RWPE1 (cell line): ENCODE measurements at regions not wholly inside any gene's neighbourhood (a gene's known extent, or its start where the extent isn't known, plus 50 kb on each side); places are given as distances from the start of the nearest gene placed in this dataset.

ENCODE experiments used
- CTCF ChIA-PET: fragments of 350-600 bp; sonication (Branson Sonifier 250); formaldehyde crosslinking; extraction: SDS; loops from one replicate; lab custom pipeline; 2021; lab: Yijun Ruan, JAX
- POLR2A ChIA-PET: fragments of 400-600 bp; formaldehyde crosslinking; extraction: SDS; loops from one replicate; lab custom pipeline; 2020; ENCODE audit warnings: antibody characterized with exemption; ENCODE audit not compliant: low non-redundant PET; lab: Yijun Ruan, JAX
- DNase-seq: peaks from one replicate; pipeline ENCODE4 v3.0.0; 2012; ENCODE audit warnings: low spot score
- H3K27ac ChIP-seq: fragments of 450-650 bp; 2 replicates; pipeline ENCODE4 v1.5.1; 2017
- CTCF ChIP-seq: fragments of 450-650 bp; conservative IDR thresholded peaks from 2 replicates; pipeline ENCODE4 v1.5.1; 2017; ENCODE audit warnings: low read depth, mild to moderate bottlenecking

GRCh38 chr12:25876383-25877045 is 82.0 kb upstream of the RASSF8 start:
- no peak for DNase-seq
- no peak for TF ChIP-seq CTCF
- no peak overlapping the region for H3K27ac ChIP-seq
- ChIA-PET CTCF (no interaction called here), POLR2A (no interaction called here)

- CTCF ChIA-PET = no interaction called here
- H3K27ac ChIP-seq = no peak overlapping the region
- POLR2A ChIA-PET = no interaction called here
- no peak for TF ChIP-seq CTCF
- no peak for DNase-seq
Observed at GRCh38 chr12:25877446-25877845, 81.0 kb upstream of the RASSF8 start.

GRCh38 chr12:25882266-25882665 is 76.2 kb upstream of the RASSF8 start:
- ChIA-PET POLR2A (no interaction called here), CTCF (no interaction called here)
- H3K27ac ChIP-seq = no peak overlapping the region
- no peak for TF ChIP-seq CTCF
- no peak for DNase-seq

- ChIA-PET POLR2A (no interaction called here), CTCF (interaction anchor here (1.0 kb wide), 1 partner anchor 16 kb away, joined by 3 read pairs; no protein-coding TSS in a partner anchor)
- no peak for TF ChIP-seq CTCF
- no peak overlapping the region for H3K27ac ChIP-seq
- DNase-seq = no peak
Observed at GRCh38 chr12:25883026-25883916, 75.2 kb upstream of the RASSF8 start.

- POLR2A ChIA-PET = no interaction called here
- CTCF ChIA-PET = interaction anchor here (0.6 kb wide), 1 partner anchor 446 kb away, joined by 3 read pairs; no protein-coding TSS in a partner anchor
Observed at GRCh38 chr12:25884024-25884919, 74.2 kb upstream of the RASSF8 start.

More at GRCh38 chr12:25884024-25884919, 74.2 kb upstream of the RASSF8 start:
- DNase-seq = no peak
- H3K27ac ChIP-seq = no peak overlapping the region
- TF ChIP-seq CTCF = no peak
